ENCODE measurements at regions not wholly inside any gene's neighbourhood (a gene's known extent, or its start where the extent isn't known, plus 50 kb on each side); places are given as distances from the start of the nearest gene placed in this dataset.
"Not testable (repeated sequence)": the region's sequence is repeated elsewhere in the genome, so short reads cannot be mapped to it uniquely, and the experiment has no call there.

DNA sequence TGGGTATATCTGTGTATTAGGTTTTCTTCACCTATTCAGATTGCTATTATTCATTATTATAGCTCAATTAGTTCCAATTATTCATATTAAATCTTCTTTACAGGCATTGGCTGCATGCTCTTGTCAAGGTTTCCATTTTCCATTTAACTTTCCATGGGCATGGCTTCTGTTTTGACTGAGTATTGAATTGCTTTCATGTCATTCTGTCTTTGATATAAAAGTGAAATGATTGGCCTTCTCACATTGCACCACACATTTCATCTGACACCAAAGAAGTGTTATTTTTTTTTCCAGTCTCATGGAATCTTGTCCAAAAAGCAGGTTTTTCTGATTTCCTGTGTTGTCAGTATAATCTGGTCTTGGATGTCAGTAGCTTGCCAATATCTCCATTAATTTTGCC, 1244.3 kb downstream of the RAPGEF2 start:
- no peak for DNase-seq (ENCODE audit: low spot score)

DNA sequence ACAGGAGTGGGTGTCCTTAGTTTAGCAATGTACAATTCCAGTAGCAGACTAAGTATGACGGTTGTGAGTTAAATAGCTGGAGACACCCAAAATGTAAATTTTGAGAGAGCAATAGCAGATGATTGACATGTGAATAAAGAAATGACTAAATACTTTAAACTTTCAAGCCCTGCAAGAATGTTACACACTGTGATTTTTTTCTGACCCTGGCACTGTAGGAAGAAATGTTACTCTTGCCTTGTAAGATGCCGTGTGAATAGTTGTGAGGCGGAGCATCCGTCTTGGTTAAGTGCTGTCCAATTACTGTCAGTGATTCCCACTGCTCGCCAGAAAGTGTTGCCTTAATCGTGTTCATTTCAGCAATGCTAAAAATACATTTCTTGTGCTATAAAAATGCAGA, 1248.1 kb downstream of the RAPGEF2 start:
- no peak for DNase-seq (ENCODE audit: low spot score)

DNA sequence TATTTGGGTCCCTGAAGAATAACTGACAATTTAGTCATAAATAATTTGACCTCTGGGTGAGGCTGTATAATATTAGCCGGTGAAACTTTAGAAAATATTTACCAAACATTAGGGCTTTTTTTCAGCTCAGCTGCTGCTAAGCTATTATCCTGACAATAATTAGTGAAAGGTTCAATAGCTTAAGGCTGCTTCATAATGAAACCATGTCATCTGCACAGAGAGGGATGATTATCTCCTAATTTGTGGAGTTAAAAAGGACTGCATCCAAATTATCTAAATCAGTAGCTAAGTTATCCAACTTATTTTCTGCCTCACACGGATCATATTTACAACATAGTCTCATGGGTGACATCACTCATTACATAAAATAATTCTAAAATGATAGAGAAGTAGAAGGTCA, 1249.8 kb downstream of the RAPGEF2 start:
- DNase-seq (ENCODE audit: low spot score) = no peak

DNA sequence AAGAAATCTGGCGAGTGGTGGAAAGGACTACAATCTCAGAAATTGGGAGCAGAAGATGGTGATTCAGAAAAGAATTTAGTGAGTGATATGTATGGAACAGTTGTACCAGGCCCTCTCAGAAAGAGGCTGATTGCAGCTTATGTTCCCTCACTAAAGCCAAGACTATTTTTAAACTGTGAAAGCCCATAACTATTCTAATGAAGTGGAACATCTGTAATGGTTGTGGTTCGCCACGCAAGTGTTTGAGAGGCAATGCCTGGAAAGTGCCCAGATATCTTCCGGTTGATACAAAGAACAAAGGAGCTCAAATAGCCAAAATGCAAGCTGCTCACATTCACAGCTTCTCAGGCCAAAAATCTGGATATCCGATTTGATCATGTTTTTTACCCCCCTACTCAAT, 1250.7 kb downstream of the RAPGEF2 start:
- DNase-seq (ENCODE audit: low spot score) = no peak

DNA sequence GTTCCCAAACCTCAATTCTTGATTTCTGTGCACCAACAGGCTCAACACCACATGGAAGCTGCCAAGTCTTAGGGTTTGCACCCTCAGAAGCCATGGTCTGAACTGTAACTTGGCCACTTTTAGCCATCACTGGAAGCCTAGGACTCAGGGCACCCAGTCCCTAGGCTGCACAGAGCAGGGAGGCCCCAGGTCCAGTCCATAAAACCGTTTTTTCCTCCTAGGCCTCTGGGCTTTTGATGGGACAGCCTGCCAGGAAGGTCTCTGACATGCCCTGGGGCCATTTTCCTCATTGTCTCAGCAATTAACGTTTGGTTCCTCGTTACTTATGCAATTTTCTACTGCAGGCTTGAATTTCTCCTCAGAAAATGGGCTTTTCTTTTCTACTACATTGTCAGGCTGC, 1259.6 kb downstream of the RAPGEF2 start:
- DNase-seq (ENCODE audit: low spot score) = no peak

DNA sequence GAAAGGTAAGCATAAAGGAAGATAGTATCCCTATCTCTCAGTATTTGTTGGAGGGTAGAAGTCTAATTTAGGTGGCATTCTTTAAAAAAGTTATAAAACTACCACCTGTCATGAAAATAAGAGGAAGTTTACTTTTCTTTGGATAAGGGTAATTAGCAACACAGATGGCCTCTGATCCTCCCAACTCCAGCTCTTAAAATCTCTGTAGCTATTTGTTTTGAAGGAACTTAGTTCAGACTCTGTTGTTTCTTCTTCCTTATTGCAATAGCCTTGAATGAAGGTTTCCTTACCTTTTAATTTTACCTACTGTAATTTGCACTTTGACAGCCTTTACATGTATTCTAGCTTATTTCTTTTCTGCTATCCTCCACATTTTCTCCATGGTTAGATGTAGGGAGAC, 1261.3 kb downstream of the RAPGEF2 start:
- DNase-seq (ENCODE audit: low spot score) = no peak

DNA sequence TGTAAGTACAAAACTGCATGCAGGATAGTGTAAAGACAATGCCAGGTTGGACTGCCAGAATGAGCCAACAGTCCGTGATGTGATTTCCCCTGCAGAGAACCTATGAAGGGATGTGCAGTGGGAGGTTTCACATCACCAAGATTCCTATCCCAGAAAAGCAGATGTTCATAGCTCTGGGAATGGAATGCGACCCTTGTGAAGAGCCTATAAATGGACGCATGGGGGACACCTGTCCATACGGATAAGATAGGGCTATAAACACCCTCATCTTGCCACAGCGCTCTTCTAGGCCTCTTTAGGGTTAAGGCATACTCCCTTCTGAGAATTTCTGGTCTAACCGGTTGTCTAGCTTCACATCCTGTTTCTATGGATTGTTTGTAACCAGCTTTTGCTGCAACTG, 1261.8 kb downstream of the RAPGEF2 start:
- not testable (repeated sequence) for DNase-seq (ENCODE audit: low spot score)

DNA sequence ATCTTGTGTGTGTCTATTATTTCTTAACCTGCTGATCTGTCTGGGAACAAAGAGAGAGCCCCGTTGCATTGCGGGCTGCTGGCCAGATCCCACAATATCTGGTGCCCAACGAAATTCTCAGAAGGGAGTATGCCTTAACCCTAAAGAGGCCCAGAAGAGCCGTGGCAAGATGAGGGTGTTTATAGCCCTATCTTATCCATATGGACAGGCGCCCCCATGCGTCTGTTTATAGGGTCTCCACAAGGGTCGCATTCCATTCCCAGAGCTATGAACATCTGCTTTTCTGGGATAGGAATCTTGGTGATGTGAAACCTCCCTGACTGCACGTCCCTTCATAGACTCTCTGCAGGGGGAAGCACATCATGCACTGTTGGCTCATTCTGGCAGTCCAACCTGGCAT, 1262.5 kb downstream of the RAPGEF2 start:
- not testable (repeated sequence) for DNase-seq (ENCODE audit: low spot score)

DNA sequence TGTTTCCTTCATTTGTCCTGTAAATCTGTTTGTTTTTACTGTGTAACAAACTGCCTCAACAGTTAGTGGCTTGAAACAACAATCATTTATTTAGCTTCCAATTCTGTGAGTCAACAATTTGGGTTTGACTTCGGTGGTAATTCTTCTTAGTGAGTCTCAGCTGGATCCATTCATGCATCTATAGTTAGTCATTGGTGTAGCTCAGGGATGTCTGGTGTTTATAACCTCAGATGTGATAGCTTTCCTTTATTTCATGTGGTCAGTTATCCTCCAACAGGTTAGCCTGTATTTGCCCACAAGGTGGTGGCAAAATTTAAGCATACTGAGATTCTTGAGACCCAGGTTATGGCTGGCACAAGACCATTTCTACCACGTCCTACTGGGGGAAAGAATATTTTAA, 1267.2 kb downstream of the RAPGEF2 start:
- no peak for DNase-seq (ENCODE audit: low spot score)

DNA sequence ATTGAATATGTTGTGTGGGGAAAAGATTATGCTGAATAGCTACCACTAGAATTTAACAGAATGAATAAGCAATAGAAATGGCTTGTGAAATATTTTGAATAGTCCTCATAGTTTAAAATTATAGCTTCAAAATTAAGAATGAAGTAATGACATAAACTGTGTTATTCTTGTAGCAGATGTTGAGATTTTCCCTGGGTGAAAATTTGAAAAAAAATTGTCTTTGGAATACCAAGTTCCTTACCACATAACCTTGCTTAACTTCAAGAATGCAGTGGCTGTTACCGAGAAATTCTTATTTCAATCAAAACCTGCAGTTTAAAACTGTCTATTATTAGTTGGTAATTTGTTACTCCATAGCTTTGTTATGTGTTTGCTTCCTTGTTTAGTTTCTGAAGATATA, 1268.6 kb downstream of the RAPGEF2 start:
- no peak for DNase-seq (ENCODE audit: low spot score)

DNA sequence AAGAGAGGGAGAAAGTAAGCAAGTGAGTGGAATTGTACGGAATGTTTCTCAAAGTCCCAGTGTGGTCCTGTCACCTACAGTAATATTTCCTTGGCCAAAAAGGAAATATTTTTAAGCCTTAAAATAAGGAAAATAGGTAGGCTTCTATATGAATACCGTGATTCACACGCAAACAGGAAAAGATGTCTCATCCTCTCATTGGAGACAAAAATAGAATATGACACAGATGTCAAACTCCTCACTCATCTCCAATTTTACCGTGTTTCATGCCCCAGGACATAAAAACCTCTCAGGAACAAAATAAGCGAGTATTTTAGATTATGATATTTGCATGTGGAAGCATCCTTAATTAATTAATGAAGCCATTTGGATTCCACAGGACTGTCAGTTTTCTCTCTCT, 1269.5 kb downstream of the RAPGEF2 start:
- DNase-seq (ENCODE audit: low spot score) = no peak

DNA sequence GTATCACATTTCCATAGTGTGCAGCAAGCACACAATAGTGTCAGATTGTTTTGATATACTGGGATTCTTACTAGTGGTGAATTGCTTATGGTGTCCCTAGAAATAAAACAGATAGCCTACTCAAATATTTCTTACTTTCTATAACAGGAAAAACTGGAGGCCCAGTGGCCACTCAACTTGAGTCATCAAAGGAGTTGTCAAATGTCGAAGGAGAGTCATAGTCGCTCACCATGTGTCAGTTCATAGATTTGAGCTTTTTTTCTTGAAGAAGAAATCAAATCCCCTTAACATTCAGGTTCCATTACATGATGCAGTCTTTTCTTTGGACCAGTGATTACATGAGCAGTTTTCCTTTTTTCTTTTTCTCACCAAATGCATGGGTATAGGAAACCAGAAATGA, 1271.0 kb downstream of the RAPGEF2 start:
- DNase-seq (ENCODE audit: low spot score) = no peak

DNA sequence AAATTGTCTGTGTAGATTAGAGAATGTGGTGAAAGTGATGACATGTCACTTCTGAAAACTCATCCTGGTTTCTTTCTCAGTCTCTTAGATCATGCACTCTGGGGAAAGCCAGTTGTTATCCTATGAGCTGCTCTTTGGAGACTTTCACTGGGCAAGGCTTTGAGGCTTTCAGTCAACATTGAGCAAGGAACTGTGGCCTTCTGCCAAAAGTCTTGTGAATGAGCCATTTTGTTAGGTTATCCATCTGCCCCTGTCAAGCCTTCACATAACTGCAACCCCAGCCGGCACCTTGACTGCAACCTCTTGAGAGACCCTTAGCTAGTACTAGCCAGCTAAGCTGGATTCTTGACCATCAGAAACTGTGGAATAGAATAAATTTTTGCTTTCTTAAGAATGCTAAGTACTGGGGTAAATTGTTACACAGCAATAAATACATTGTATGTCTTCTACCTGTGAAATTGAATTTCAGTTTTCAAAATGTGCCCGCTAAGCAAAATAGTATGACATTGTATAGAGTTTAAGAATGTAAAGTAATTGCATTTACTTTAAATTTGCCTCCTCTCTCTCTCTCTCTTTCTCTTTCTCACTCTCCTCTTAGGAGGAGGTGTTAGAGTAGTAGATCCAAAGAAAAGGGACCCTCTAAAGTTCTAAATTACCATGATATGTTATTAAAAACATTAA, 1273.0 kb downstream of the RAPGEF2 start:
- no peak for DNase-seq (ENCODE audit: low spot score)

DNA sequence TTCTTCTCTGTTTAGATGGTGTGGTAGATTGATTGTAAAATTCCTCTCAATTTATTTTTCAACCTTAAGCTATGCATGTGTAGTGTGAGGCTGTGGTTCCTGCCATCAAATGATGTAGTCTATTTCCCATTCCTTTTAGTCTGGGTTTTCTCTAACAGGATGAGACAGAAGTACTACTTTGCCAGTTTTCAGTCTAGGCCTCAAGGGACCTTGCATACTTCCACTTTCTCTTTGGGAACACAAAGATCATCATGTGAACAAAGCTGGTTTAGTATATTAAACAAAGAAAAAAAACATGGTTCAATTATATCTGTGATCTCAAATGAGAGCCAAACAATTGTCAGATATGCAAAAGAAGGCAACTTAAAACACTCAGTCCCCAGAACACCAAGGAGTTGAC, 1284.0 kb downstream of the RAPGEF2 start:
- no peak for DNase-seq (ENCODE audit: low spot score)

DNA sequence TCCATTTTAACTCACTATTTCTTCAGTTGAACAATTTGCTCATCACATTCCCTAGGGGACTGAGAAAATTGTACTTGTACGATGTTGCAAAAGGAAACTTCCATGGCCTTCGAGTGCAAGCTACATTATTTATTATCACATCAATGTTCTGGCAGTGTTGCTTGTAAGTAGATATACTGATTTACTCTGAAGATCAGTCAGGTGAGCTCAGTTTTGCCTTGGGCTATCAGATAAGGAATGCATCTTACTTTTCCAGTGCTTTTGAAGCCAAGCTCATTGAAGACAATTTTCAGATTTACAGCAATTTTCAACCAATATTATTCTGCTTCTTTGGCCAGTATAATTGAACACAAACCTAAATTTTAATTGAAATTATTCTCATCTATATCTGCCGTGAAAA, 1296.9 kb downstream of the RAPGEF2 start:
- no peak for DNase-seq (ENCODE audit: low spot score)

DNA sequence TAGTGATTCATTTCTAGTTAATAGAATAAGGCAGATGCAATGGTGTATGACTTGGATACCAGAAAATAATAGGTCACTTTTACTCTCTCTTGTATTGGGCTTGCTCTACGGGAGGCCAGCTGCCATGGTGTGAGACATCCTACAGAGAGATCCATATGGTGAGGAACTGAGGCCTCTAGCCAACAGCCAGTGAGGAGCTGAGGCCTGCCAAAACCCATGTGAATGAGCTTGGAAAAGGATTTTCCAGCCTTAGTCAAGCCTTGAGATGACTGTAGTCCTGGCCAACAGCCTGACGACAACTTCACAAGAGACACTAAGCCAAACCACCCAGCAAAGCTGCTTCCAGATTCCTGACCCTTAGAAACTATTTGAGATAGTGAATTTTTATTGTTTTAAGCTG, 1300.2 kb downstream of the RAPGEF2 start:
- DNase-seq (ENCODE audit: low spot score) = no peak

DNA sequence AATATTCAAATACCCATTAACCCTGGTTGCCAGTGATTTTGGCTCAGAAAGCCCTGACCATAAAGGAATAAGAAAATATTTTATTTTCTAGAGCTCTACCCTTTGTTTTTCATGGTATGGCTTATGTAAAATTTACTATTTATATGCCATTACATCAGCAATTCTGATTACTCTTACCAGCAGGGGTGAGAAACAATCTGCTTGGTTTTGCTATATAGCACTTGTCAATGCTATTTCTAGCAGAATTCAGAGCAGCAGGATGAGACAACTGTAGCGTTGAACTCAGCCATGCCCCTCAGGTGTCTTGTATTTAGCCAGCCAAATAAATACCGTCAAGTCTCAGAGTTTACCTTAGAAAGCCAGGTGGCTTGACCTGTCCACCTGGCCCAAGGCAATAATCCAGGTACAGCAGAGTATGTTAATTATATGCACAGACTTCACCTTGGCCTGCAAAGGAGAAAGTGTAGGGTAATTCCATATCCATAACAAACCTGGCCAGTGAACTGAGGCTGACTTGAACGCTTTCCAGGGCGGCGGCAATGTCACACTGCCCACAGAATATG, 1303.5 kb downstream of the RAPGEF2 start:
- no peak for DNase-seq (ENCODE audit: low spot score)

DNA sequence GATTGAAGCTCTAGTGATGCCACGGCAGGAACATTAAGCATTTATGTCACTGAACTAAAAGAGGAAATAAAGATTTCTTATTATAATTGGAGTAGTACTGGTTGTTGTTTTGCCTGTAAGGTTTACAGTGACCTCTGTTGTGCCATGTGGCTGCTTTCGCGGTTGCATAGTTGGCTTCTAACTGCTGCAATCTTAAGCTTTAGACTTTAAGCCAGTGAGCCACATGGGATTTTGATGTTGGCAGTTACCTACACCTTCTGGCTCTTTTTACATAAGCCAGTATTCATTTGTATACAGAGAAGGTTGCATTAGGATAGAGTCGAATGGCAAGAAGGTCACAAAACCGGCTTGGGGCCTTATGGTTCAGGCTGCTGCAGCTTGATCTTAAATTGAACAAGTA, 1311.6 kb downstream of the RAPGEF2 start:
- DNase-seq (ENCODE audit: low spot score) = no peak

DNA sequence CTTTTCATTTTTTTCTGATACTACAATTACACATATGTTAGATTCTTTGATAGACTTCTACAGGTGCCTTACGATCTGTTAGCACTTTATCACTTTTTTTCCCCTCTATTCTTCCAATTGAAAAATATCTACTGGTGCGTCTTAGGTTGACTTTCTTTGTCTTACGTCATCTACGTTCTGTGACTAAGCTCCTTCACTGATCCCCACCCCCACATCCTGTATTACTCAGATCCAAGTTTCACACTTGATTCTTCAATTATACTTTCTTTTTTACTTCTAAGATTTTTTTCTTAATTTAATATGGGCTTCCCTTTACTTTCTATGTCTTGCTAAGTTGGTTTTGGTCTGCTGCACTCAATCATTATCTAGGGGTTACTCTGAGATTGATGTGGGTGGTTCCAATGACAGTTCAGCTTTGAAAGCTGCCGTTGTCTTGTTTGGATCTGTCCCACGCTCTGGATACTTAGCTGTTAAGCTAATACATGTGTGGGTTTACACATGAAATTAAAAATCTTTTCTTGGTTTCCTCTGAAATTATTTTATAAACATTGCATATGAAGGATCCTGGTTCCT, 1321.1 kb downstream of the RAPGEF2 start:
- no peak for DNase-seq (ENCODE audit: low spot score)

DNA sequence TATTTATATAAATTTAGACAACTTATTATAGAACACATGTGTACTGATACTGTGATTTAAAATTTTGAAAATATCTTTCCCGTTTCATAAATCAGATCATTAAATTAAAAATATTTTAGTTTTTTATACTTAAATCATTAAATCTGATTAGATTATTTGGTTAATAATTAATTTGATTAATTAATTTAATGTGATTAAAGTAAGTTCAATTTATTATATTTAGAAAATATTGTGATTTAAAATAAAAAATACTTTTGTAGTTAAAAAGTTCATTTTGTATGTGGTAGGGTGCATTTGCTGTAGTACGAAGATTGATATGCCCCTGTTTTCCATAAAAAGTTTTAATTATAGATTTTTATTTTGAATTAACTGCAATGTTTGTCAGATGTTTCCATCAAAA, 1323.4 kb downstream of the RAPGEF2 start:
- no peak for DNase-seq (ENCODE audit: low spot score)

DNA sequence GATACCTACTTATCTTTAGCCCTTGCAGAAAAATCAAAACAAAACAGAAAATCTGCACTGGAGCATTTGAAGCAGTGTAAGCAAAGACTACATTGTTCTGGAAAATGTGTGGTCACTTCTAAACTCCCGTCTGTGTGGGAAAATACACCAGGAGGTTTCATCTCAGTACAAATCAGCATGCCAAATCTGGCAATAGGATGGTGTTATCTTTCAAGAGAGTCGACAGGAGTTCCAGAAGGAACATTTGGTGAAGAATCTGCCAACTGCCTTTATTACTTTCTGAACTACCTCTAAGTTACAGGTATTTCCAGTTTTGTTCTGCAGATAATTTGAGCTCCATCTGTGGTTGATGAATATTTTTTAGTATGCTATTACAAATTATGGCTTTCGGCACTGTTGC, 1348.0 kb downstream of the RAPGEF2 start:
- no peak for DNase-seq (ENCODE audit: low spot score)

DNA sequence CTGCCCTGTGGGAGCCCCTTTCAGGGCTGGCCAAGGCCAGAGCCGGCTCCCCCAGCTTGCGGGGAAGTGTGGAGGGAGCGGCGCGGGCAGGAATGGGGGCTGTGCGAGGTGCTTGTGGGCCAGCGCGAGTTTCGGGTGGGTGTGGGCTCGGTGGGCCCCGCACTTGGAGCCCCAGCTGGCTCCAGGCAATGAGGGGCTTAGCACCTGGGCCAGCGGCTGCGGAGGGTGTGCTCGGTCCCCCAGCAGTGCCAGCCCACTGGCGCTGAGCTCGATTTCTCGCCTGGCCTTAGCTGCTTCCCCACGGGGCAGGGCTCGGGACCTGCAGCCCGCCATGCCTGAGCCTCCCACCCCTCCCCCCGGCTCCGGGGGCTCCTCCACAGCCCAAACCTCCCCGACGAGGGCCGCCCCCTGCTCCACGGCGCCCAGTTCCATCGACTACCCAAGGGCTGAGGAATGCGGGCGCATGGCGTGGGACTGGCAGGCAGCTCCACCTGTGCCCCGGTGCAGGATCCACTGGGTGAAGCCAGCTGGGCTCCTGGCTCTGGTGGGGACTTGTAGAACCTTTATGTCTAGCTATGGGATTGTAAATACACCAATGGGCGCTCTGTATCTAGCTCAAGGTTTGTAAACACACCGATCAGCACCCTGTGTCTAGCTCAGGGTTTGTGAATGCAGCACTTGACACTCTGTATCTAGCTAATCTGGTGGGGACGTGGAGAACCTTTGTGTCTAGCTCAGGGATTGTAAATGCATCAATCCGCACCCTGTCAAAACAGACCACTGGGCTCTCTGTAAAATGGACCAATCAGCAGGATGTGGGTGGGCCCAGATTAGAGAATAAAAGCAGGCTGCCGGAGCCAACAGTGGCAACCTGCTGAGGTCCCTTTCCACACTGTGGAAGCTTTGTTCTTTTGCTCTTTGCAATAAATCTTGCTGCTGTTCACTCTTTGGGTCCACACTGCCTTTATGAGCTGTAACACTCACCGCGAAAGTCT, 1379.1 kb downstream of the RAPGEF2 start:
- DNase-seq (ENCODE audit: low spot score) = not testable (repeated sequence)
